HG03045 (cell line): ENCODE measurements at regions not wholly inside any gene's neighbourhood (a gene's known extent, or its start where the extent isn't known, plus 50 kb on each side); places are given as distances from the start of the nearest gene placed in this dataset.

Experiments used
- ATAC-seq: cut with Tn5 transposase; IDR thresholded peaks from one replicate; pipeline ENCODE4 v1.9.1; 2021; ENCODE audit warnings: mild to moderate bottlenecking, moderate library complexity; ENCODE audit not compliant: unreplicated experiment

- no peak for ATAC-seq
These were observed 74.2 kb upstream of the MTPN start for GRCh38 chr7:136051203-136051928.

- ATAC-seq = no peak
These were observed 73.3 kb upstream of the MTPN start for GRCh38 chr7:136050462-136050847.

- no peak for ATAC-seq
These were observed 72.8 kb upstream of the MTPN start for GRCh38 chr7:136049818-136050461.

GRCh38 chr7:136049117-136049516 is 72.0 kb upstream of the MTPN start:
- no peak for ATAC-seq

GRCh38 chr7:136046548-136046947 is 69.4 kb upstream of the MTPN start:
- no peak for ATAC-seq

- no peak for ATAC-seq
These were observed 68.8 kb upstream of the MTPN start for GRCh38 chr7:136045992-136046391.

- ATAC-seq = no peak
These were observed 68.0 kb upstream of the MTPN start for GRCh38 chr7:136045181-136045580.

GRCh38 chr7:136039577-136040345 is 62.6 kb upstream of the MTPN start:
- ATAC-seq = no peak

GRCh38 chr7:136036336-136036735 is 59.2 kb upstream of the MTPN start:
- ATAC-seq = no peak

- ATAC-seq = no peak
These were observed 57.0 kb upstream of the MTPN start for GRCh38 chr7:136034132-136034531.

- no peak for ATAC-seq
These were observed 56.4 kb upstream of the MTPN start for GRCh38 chr7:136033413-136034031.

- peak; percentile 81 for ATAC-seq
These were observed 53.7 kb upstream of the MTPN start for GRCh38 chr7:136030867-136031318.

- no peak for ATAC-seq
These were observed 53.2 kb upstream of the MTPN start for GRCh38 chr7:136030330-136030729.

GRCh38 chr7:136027160-136027559 is 50.0 kb upstream of the MTPN start:
- ATAC-seq = no peak
